Stimulated activated CD4-positive, alpha-beta T cell treated with anti-CD3 and anti-CD28 coated beads, Interleukin-1b, Interleukin-23, amount 100 ng/mL, for 48 hours (primary cell): ENCODE measurements at regions not wholly inside any gene's neighbourhood (a gene's known extent, or its start where the extent isn't known, plus 50 kb on each side); places are given as distances from the start of the nearest gene placed in this dataset.

Experiments used
- DNase-seq: peaks from one replicate; pipeline ENCODE4 v3.0.0-alpha.2; 2020

GRCh38 chr14:85789506-85789905, 259.6 kb downstream of the FLRT2 start:
- no peak for DNase-seq

GRCh38 chr14:85788470-85789233, 258.7 kb downstream of the FLRT2 start:
- DNase-seq = no peak

GRCh38 chr14:85766295-85766694, 236.4 kb downstream of the FLRT2 start:
- no peak for DNase-seq

- DNase-seq = no peak
These were observed 234.9 kb downstream of the FLRT2 start for GRCh38 chr14:85764822-85765221.

- DNase-seq = no peak
These were observed 232.6 kb downstream of the FLRT2 start for GRCh38 chr14:85762526-85762925.

GRCh38 chr14:85752175-85752574, 222.2 kb downstream of the FLRT2 start:
- DNase-seq = no peak

- no peak for DNase-seq
These were observed 214.6 kb downstream of the FLRT2 start for GRCh38 chr14:85744573-85744972.

GRCh38 chr14:85732031-85732430, 202.1 kb downstream of the FLRT2 start:
- no peak for DNase-seq

- DNase-seq = no peak
These were observed 201.2 kb downstream of the FLRT2 start for GRCh38 chr14:85731186-85731585.

GRCh38 chr14:85728476-85729065, 198.6 kb downstream of the FLRT2 start:
- no peak for DNase-seq

- no peak for DNase-seq
These were observed 184.1 kb downstream of the FLRT2 start for GRCh38 chr14:85714069-85714468.

GRCh38 chr14:85711620-85712019, 181.7 kb downstream of the FLRT2 start:
- no peak for DNase-seq
